ENCODE measurements at regions not wholly inside any gene's neighbourhood (a gene's known extent, or its start where the extent isn't known, plus 50 kb on each side); places are given as distances from the start of the nearest gene placed in this dataset.
"Not testable (repeated sequence)": the region's sequence is repeated elsewhere in the genome, so short reads cannot be mapped to it uniquely, and the experiment has no call there.

DNA sequence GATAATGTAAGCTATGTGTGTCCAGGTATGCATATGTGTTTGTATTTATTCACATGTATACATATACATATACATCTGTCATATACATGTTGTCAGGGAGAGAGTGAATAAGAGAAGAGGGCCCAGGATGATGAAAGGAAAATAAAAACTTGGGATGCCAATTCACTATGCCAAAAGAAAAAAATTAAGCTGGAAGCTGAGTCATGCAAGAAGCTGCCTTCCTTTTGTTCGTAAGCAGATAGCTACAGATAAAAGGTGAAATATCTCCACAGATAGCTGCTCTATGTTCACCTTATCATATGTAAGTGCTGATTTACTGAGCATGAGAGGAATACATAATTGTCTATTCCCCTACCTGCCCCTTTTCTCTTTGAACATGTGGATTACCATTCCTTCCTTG lies 579.9 kb downstream of the EPM2A start:
- ChIA-PET POLR2A (ENCODE audit: low non-redundant PET) (no interaction called here), CTCF (interaction anchor here (0.6 to 0.8 kb wide), 3 partner anchors 19 to 524 kb away, joined by 3 read pairs; no protein-coding TSS in a partner anchor)
- no peak for TF ChIP-seq CTCF (conservative IDR thresholded peaks at IDR 0.05; ENCODE audit: low read depth)
- H3K27ac ChIP-seq, result no peak overlapping the region
- no peak for DNase-seq (ENCODE audit: low spot score)

DNA sequence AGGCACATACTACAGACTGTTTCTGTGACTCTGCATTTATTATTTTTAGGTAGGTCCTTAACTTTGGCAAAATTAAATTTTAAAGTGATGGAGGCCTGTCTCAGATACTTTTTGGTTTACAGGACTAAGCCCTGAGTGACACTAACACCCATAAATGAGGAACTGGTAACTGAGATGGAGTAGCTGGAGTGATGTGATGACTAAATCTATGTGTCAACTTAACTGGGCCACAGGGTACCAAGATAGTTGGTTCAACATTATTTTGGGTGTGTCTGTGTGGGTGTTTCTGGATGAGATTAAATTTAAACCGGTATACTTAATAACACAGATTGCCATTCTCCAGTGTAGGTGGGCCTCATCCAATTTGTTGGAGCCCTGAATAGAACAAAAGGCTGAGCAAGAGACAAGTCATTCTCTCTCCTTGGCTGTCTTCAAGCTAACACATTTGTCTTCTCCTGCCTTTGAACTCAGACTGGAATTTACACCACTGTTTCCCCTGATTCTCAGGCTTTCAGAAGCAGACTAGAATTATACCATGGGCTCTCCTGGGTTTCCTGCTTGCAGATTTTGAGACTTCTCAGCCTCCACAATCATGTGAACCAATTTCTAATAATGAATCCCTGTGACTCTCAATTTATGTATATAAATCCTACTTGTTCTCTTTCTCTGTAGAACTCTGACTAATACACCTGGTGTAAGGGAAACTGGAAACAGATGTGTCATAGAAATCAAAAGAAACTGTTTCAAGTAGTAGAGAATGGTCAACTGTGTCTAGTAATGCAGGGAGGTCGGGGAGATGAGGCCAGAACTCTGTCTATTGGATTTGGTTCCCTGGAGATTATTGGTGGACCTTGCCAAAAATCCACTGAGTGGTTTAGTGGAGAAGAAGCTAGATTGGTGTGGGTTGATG lies 579.2 kb downstream of the EPM2A start:
- CTCF ChIA-PET, result interaction anchor here (0.7 kb wide), 1 partner anchor 20 kb away, joined by 3 read pairs; no protein-coding TSS in a partner anchor
- POLR2A ChIA-PET (ENCODE audit: low non-redundant PET), result no interaction called here
- no peak overlapping the region for H3K27ac ChIP-seq
- DNase-seq (ENCODE audit: low spot score), result no peak
- no peak for TF ChIP-seq CTCF (conservative IDR thresholded peaks at IDR 0.05; ENCODE audit: low read depth)

DNA sequence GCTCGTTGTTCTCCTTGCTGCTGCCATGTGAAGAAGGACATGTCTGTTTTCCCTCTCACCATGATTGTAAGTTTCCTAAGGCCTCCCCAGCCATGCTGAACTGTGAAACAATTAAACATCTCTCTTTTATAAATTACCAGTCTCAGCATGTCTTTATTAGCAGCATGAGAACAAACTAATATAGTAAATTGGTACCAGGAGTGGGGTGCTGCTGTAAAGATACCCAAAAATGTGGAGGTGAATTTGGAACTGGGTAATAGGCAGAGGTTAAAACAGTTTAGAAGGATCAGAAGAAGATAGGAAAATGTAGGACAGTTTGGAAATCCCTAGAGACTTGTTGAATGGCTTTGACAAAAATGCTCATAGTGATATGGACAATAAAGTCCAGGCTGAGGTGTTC lies 576.7 kb downstream of the EPM2A start:
- DNase-seq (ENCODE audit: low spot score); CTCF ChIA-PET; POLR2A ChIA-PET (ENCODE audit: low non-redundant PET); H3K27ac ChIP-seq: not testable (repeated sequence)

- no peak for TF ChIP-seq CTCF (conservative IDR thresholded peaks at IDR 0.05; ENCODE audit: low read depth)
- ChIA-PET CTCF (no interaction called here), POLR2A (ENCODE audit: low non-redundant PET) (no interaction called here)
- no peak for DNase-seq (ENCODE audit: low spot score)
- no peak overlapping the region for H3K27ac ChIP-seq
These were observed 575.4 kb downstream of the EPM2A start for GRCh38 chr6:145159921-145160320.

DNA sequence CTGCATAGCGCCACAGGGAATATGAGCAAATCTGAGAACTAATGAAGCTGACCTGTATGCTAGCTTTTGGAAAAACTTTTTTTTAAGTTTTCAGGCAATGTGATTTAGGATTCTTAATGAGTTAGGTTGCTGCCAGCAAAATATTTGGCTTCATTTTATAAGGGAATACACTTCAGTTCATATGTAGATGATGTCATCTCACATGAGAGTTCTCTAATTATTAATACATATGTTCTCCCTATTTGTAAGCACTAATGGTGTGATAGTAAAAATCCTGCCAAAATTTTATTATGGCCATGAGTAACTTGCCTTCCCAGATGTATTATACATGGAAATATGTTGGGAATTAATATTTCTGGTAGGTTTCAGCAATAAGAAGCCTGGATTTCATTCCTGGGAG lies 573.8 kb downstream of the EPM2A start:
- ChIA-PET POLR2A (ENCODE audit: low non-redundant PET) (no interaction called here), CTCF (no interaction called here)
- no peak for TF ChIP-seq CTCF (conservative IDR thresholded peaks at IDR 0.05; ENCODE audit: low read depth)

DNA sequence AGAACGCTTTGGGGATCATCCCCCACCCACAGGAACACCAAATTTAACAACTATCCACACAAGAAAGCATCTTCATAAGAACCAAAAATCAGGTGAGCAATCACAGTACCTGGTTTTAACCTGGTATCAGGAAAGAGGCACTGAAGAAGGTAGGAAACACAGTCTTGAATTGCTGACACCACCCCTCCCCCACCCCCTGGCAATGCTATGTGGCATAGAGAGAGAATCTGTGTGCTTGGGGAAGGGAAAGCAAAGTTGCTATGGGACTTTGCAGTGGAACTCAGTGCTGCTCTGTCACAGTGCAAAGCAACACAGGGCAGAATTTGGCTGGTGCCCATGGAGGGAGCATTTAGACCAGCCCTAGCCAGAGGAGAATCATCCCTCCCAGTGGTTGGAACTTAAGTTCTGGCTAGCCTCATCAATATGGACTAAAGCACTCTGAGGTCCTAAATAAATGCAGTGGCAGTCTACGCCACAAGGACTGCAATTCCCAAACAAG lies 565.5 kb downstream of the EPM2A start:
- DNase-seq (ENCODE audit: low spot score), result no peak
- no peak for TF ChIP-seq CTCF (conservative IDR thresholded peaks at IDR 0.05; ENCODE audit: low read depth)
- no peak overlapping the region for H3K27ac ChIP-seq
- ChIA-PET POLR2A (ENCODE audit: low non-redundant PET) (no interaction called here), CTCF (no interaction called here)

More for the DNA sequence above, 573.8 kb downstream of the EPM2A start:
- DNase-seq (ENCODE audit: low spot score), result no peak
- no peak overlapping the region for H3K27ac ChIP-seq

- ChIA-PET POLR2A (ENCODE audit: low non-redundant PET) (no interaction called here), CTCF (no interaction called here)
- no peak overlapping the region for H3K27ac ChIP-seq
- no peak for DNase-seq (ENCODE audit: low spot score)
- no peak for TF ChIP-seq CTCF (conservative IDR thresholded peaks at IDR 0.05; ENCODE audit: low read depth)
These were observed 559.9 kb downstream of the EPM2A start for GRCh38 chr6:145175470-145175869.

Data from RWPE1 (cell line).